Trophoblast cell (in vitro differentiated cells and primary cell): ENCODE measurements at regions not wholly inside any gene's neighbourhood (a gene's known extent, or its start where the extent isn't known, plus 50 kb on each side); places are given as distances from the start of the nearest gene placed in this dataset.

ENCODE experiments used
- DNase-seq, 2 donors: peaks; one replicate each; pipeline ENCODE4 v3.0.0-alpha.2; 2016
- H2AFZ ChIP-seq: 2 replicates; pipeline ENCODE4 v1.6.1; 2013; ENCODE audit warnings: low read length, moderate library complexity, mild to moderate bottlenecking; ENCODE audit not compliant: insufficient read depth, poor library complexity
- H2AK5ac ChIP-seq: 2 replicates; pipeline ENCODE4 v1.6.1; 2013; ENCODE audit warnings: mild to moderate bottlenecking, low read length
- H2BK120ac ChIP-seq: 2 replicates; pipeline ENCODE4 v1.6.1; 2013; ENCODE audit warnings: low read length, mild to moderate bottlenecking, moderate library complexity; ENCODE audit not compliant: insufficient read depth, poor library complexity
- H2BK12ac ChIP-seq: 2 replicates; pipeline ENCODE4 v1.6.1; 2013; ENCODE audit warnings: mild to moderate bottlenecking, low read length, moderate library complexity
- H2BK5ac ChIP-seq: 2 replicates; pipeline ENCODE4 v1.6.1; 2013; ENCODE audit warnings: low read length, low read depth, moderate library complexity, mild to moderate bottlenecking; ENCODE audit not compliant: poor library complexity
- H3K14ac ChIP-seq: 2 replicates; pipeline ENCODE4 v1.6.1; 2013; ENCODE audit warnings: mild to moderate bottlenecking, low read length
- H3K18ac ChIP-seq: 2 replicates; pipeline ENCODE4 v1.6.1; 2013; ENCODE audit warnings: mild to moderate bottlenecking, low read length
- H3K23ac ChIP-seq: 2 replicates; pipeline ENCODE4 v1.6.1; 2013; ENCODE audit warnings: low read length
- H3K27ac ChIP-seq: 2 replicates; pipeline ENCODE4 v1.5.1; 2013; ENCODE audit warnings: low read depth, mild to moderate bottlenecking, inconsistent platforms, low read length, moderate library complexity
- H3K27me3 ChIP-seq: 2 replicates; pipeline ENCODE4 v1.6.1; 2013; ENCODE audit warnings: inconsistent platforms, mild to moderate bottlenecking, low read length, moderate library complexity; ENCODE audit not compliant: insufficient read depth
- H3K36me3 ChIP-seq, 2 experiments: 1 replicate in 1 of 2; 2 replicates in 1 of 2; pipeline ENCODE4 v1.6.1; 2013; ENCODE audit warnings: low read length in 2 of 2, mild to moderate bottlenecking in 2 of 2, moderate library complexity in 1 of 2; ENCODE audit not compliant: insufficient read depth in 2 of 2, control insufficient read depth in 1 of 2
- H3K4ac ChIP-seq: 2 replicates; pipeline ENCODE4 v1.6.1; 2013; ENCODE audit warnings: low read depth, mild to moderate bottlenecking, low read length, moderate library complexity
- H3K4me1 ChIP-seq, 2 experiments: 1 replicate in 1 of 2; 2 replicates in 1 of 2; pipeline ENCODE4 v1.6.1; 2013; ENCODE audit warnings: low read length in 2 of 2, mild to moderate bottlenecking in 2 of 2, moderate library complexity in 1 of 2; ENCODE audit not compliant: insufficient read depth in 2 of 2, control insufficient read depth in 1 of 2
- H3K4me2 ChIP-seq: 2 replicates; pipeline ENCODE4 v1.6.1; 2013; ENCODE audit warnings: inconsistent platforms, mild to moderate bottlenecking, low read length, moderate library complexity
- H3K4me3 ChIP-seq: 2 replicates; pipeline ENCODE4 v1.5.1; 2013; ENCODE audit warnings: mild to moderate bottlenecking, low read depth, low read length, inconsistent platforms
- H3K79me1 ChIP-seq: one replicate; pipeline ENCODE4 v1.6.1; 2013; ENCODE audit warnings: low read length
- H3K79me2 ChIP-seq: 2 replicates; pipeline ENCODE4 v1.6.1; 2013; ENCODE audit warnings: low read length, mild to moderate bottlenecking; ENCODE audit not compliant: control insufficient read depth, insufficient read depth, poor library complexity
- H3K9ac ChIP-seq: 2 replicates; pipeline ENCODE4 v1.6.1; 2013; ENCODE audit warnings: mild to moderate bottlenecking, low read length
- H3K9me3 ChIP-seq: 2 replicates; pipeline ENCODE4 v1.6.1; 2013; ENCODE audit warnings: low read depth, mild to moderate bottlenecking, control low read depth, inconsistent platforms, low read length; ENCODE audit not compliant: insufficient read depth
- H4K12ac ChIP-seq: 2 replicates; pipeline ENCODE4 v1.6.1; 2013; ENCODE audit warnings: low read depth, mild to moderate bottlenecking, low read length, moderate library complexity
- H4K8ac ChIP-seq: 2 replicates; pipeline ENCODE4 v1.6.1; 2013; ENCODE audit warnings: low read depth, mild to moderate bottlenecking, low read length, moderate library complexity
- H4K91ac ChIP-seq: one replicate; pipeline ENCODE4 v1.6.1; 2013; ENCODE audit warnings: low read depth, mild to moderate bottlenecking, low read length, moderate library complexity
- WGBS: extraction: QIAGEN DNeasy Blood & Tissue Kit; methylation state at CpG from one replicate; pipeline ENCODE4 v1.1.7; 2013; ENCODE audit warnings: missing lambda C conversion rate; ENCODE audit not compliant: insufficient read length, insufficient coverage; ENCODE audit errors: extremely low coverage; 5-methylcytosine and 5-hydroxymethylcytosine counted together

DNA sequence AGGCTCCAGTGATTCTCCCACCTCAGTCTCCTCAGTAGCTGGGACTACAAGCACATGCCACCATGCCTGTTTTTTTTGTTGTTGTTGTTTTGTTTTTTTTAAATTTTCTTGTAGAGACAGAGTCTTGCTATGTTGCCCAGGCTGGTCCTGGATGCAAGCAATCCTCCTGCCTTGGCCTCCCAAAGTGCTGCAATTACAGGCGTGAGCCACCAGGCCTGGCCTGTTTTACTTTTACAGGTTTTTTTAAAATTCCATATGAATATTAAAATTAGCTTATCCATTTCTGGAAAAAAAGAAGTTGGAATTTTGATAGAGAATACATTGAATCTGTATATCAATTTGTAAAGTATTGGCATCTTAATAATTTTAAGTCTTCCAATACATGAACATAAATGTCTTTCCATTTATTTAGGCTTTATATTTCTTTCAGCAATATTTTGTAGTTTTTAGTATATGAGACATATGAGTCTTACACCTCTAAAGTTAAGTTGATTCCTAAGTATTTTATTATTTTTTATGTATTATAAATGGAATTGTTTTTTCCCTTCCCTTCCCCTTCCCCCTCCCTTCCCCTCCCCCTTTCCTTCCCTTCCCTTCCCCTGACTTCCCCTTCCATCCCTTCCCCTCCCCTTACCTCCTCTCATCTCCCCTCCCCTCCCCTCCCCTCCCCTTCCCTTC, 323.5 kb upstream of the SALL1 start:
- no CpG with 5 or more reads among the region's 1 CpG for WGBS

DNA sequence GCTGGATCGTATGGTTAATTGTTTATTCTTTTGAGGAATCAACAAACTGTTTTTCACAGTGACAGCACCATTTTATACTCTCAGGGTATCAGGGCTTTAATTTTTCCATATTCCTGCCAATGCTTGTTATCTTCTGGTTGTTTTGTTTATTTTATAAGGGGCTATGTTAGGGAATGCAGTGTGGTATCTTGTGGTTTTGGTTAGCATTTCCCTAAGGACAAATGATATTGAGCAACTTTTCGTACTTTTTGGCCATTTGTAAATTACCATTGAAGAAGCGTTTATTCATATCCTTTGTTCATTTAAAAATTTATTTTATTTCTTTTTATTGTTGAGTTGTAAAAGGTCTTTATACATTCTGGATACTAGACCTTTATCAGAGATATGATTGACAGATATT, 322.0 kb upstream of the SALL1 start:
- Histone ChIP-seq H3K36me3 (no peaks in the 10 kb centered on the region), H3K9ac (no peak overlapping the region), H3K4ac (no peak overlapping the region), H2AK5ac (no peak overlapping the region), H3K14ac (no peak overlapping the region), H3K4me2 (no peak overlapping the region), H2BK5ac (no peak overlapping the region), H3K4me1 (no peaks in the 10 kb centered on the region), H3K4me3 (no peak overlapping the region), H4K91ac (no peak overlapping the region), H3K79me1 (no peaks in the 10 kb centered on the region), H4K8ac (no peak overlapping the region), H3K9me3 (no peaks in the 10 kb centered on the region), H2BK12ac (no peak overlapping the region), H3K23ac (no peak overlapping the region), H2BK120ac (no peak overlapping the region), H4K12ac (no peak overlapping the region), H3K27me3 (no peaks in the 10 kb centered on the region), H2AFZ (no peak overlapping the region), H3K79me2 (no peaks in the 10 kb centered on the region), H3K18ac (no peak overlapping the region), H3K27ac (no peak overlapping the region)
- DNase-seq = no peak
- WGBS = no CpG with 5 or more reads among the region's 3 CpGs

More for the DNA sequence above, 323.5 kb upstream of the SALL1 start:
- Histone ChIP-seq H2AK5ac (no peak overlapping the region), H2BK5ac (no peak overlapping the region), H3K4me3 (no peak overlapping the region), H3K36me3 (no peaks in the 10 kb centered on the region), H3K27me3 (no peaks in the 10 kb centered on the region), H2BK12ac (no peak overlapping the region), H3K18ac (no peak overlapping the region), H3K27ac (no peak overlapping the region), H3K9ac (no peak overlapping the region), H3K4me1 (no peaks in the 10 kb centered on the region), H3K4me2 (no peak overlapping the region), H4K91ac (no peak overlapping the region), H3K79me1 (no peaks in the 10 kb centered on the region), H3K4ac (no peak overlapping the region), H3K9me3 (no peaks in the 10 kb centered on the region), H3K79me2 (no peaks in the 10 kb centered on the region), H4K8ac (no peak overlapping the region), H3K23ac (no peak overlapping the region), H3K14ac (no peak overlapping the region), H4K12ac (no peak overlapping the region), H2AFZ (no peak overlapping the region), H2BK120ac (no peak overlapping the region)
- no peak for DNase-seq

DNA sequence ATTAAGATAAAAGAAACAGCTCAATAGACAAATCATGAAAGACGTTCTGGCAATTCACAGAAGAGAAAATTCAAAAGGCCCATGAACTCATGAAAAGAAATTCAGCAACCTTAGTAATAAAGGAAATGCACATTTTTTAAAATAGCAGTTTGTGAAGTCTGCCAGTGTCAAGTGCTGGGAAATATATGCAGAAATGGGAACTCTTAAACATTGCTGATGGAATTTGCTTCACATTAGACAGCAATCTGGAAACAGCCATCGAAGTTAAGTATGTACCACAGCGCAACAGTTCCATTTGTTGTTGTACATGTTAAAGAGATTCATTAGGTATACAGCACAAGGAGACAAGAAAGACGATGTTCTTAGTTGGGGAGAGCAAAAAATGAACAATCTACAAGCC, 319.4 kb upstream of the SALL1 start:
- Histone ChIP-seq H4K8ac (no peak overlapping the region), H3K4me1 (no peaks in the 10 kb centered on the region), H3K9me3 (no peaks in the 10 kb centered on the region), H3K18ac (no peak overlapping the region), H2BK12ac (no peak overlapping the region), H3K36me3 (no peaks in the 10 kb centered on the region), H3K27ac (no peak overlapping the region), H3K9ac (no peak overlapping the region), H2AFZ (no peak overlapping the region), H4K12ac (no peak overlapping the region), H3K27me3 (no peaks in the 10 kb centered on the region), H3K23ac (no peak overlapping the region), H3K4me3 (no peak overlapping the region), H3K4ac (no peak overlapping the region), H2BK5ac (no peak overlapping the region), H2AK5ac (no peak overlapping the region), H4K91ac (no peak overlapping the region), H3K4me2 (no peak overlapping the region), H3K79me2 (no peaks in the 10 kb centered on the region), H2BK120ac (no peak overlapping the region), H3K14ac (no peak overlapping the region), H3K79me1 (no peaks in the 10 kb centered on the region)
- no CpG with 5 or more reads among the region's 4 CpGs for WGBS
- DNase-seq = no peak

DNA sequence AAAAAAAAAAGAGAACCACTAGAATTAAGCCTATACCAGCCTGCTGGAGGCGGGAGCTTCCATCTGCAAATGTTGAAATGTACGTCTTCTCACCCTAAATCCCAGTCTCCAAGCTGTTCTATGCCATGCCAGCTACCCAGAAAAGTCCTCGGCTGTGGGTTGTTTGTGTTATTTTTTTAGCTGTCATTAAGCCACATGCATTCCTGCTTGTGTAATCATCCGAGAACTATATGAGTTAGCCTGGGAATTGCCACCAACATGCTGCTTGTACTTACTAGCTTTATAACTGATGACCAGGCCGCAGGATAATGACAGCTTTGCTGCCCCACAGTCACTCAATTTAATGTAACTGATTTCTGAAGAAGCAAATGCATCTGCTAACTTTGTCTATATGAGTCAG, 313.9 kb upstream of the SALL1 start:
- Histone ChIP-seq H3K36me3 (no peaks in the 10 kb centered on the region), H3K18ac (no peak overlapping the region), H2BK12ac (no peak overlapping the region), H3K9ac (no peak overlapping the region), H3K4me1 (no peaks in the 10 kb centered on the region), H3K79me2 (no peaks in the 10 kb centered on the region), H2BK5ac (no peak overlapping the region), H3K9me3 (no peaks in the 10 kb centered on the region), H2AFZ (no peak overlapping the region), H2BK120ac (no peak overlapping the region), H3K27me3 (no peaks in the 10 kb centered on the region), H3K4me3 (no peak overlapping the region), H3K4me2 (no peak overlapping the region), H3K27ac (no peak overlapping the region), H3K4ac (no peak overlapping the region), H3K23ac (no peak overlapping the region), H3K14ac (no peak overlapping the region), H4K12ac (no peak overlapping the region), H2AK5ac (no peak overlapping the region), H4K8ac (no peak overlapping the region), H3K79me1 (no peaks in the 10 kb centered on the region), H4K91ac (no peak overlapping the region)
- no CpG with 5 or more reads among the region's 5 CpGs for WGBS
- DNase-seq = no peak
